GM10266 (cell line): ENCODE measurements at regions not wholly inside any gene's neighbourhood (a gene's known extent, or its start where the extent isn't known, plus 50 kb on each side); places are given as distances from the start of the nearest gene placed in this dataset.

Experiments used
- DNase-seq: peaks from one replicate; pipeline ENCODE4 v3.0.0; 2012; ENCODE audit errors: extremely low spot score
- CTCF ChIP-seq: IDR thresholded peaks from 2 replicates; pipeline ENCODE4 v1.5.1; 2012; ENCODE audit warnings: mild to moderate bottlenecking, low read depth; ENCODE audit not compliant: control insufficient read depth, insufficient read depth; ENCODE audit errors: missing control alignments

- no peak for TF ChIP-seq CTCF
- DNase-seq = no peak
Observed at GRCh38 chr6:147872002-147872401, 363.5 kb downstream of the SAMD5 start.

- no peak for DNase-seq
- no peak for TF ChIP-seq CTCF
Observed at GRCh38 chr6:147873816-147874215, 365.3 kb downstream of the SAMD5 start.

DNA sequence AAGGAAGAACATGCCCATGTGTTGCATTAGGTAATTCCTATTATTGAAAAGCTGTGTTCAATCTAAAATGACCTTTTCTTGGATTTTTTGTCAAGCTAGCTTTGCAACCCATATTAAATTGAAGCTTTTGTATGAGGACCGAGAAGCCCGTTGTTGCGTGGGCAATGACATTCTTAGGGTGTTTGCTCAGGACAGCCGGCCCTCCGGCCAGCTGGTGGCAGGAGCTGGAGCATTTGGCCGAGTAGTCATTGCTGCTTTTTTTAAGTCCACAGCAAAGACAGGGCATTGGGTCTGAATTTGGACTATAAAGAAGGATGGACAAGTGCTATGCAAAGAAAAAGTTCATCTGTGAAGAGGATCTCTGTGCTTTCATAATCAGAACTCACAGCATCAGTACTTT is 365.8 kb downstream of the SAMD5 start:
- TF ChIP-seq CTCF = no peak
- DNase-seq = no peak

DNA sequence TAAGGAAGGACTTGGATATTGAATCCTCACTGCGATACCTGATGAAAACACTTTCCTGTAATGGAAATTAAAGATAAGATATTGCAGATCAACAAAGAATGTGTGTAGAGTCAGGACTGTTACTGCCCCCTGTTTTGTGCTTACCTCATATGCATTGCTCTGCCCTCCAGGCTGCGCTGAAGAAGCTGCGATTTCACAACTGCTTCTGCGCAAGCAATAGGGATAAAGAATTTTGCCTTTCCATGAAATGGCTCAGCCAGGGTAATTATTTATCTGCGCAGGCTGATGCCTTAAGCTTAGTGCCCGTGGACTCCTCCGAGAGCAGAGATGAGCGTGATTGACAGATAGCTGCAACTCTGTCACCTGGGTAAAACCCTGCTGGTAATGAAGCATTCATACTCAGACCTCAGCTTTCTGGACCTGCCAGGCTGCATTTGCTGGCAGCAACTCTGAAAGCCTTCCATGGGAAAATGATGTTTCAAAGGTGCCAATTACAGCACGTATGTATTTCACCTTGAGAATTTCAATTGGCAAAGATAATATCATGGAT is 370.6 kb downstream of the SAMD5 start:
- no peak for TF ChIP-seq CTCF
- DNase-seq = no peak

DNA sequence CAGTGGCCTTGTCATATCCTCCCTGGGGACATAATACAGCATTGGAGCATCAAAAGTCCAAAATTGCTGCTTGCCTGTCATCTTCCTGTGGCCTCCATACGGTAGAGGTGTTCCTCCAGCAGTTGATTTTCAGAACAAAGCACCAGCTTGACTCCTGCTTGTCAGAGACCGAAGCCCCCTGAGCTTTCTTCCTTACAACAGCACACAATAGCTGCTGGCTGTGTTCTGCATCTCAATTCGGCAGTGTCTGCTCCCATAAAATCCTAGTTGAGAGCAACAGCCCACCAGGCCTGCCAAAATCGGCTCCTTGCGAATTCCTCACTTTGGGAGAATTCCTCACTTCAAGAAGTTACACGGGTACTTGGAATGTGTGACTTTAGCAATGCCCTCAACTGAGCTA is 372.9 kb downstream of the SAMD5 start:
- TF ChIP-seq CTCF = no peak
- no peak for DNase-seq

DNA sequence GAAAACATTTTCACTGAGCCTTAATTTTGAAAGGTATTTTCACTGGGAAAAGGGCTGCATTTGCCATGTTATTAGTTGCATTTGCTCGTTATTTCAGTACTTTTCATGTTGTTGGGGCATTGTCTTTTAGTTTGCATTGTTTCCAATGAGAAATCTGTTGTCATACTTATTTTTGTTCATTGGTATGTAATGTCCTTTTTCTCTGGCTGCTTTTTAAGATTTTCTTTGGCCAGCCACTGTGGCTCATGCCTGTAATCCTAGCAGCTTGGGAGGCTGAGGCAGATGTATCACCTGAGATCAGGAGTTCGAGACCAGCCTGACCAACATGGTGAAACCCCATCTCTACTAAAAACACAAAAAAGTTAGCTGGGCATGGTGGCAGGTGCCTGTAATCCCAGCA is 379.9 kb downstream of the SAMD5 start:
- no peak for TF ChIP-seq CTCF
- DNase-seq = no peak

DNA sequence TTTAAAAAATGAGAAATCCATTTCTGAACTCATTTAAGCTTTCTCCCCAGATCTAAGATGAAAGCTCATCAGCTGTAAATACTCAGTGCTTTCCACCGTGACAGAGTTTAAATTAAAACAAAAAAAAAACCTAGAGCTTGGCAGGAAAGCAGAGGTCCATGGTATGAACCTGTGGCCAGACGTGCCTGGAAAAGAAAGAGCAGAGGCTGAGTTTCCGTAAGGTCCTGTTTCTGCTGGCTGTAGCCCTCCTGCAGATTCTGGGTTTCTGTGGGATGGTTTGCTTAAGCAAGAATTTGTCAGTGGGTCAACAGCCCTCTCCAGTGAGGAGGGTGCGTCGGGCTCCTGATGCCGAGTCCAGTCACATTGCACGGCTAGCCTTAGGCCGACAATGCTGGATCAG is 383.2 kb downstream of the SAMD5 start:
- TF ChIP-seq CTCF = no peak
- no peak for DNase-seq
